ENCODE measurements at regions not wholly inside any gene's neighbourhood (a gene's known extent, or its start where the extent isn't known, plus 50 kb on each side); places are given as distances from the start of the nearest gene placed in this dataset.

- in situ Hi-C loops (cut with HindIII; ENCODE audit: low sequenced_read_pairs): no loop called here
Observed at GRCh38 chr7:130926001-130926691, 192.1 kb upstream of the KLF14 start.

GRCh38 chr7:130927062-130927461 is 193.1 kb upstream of the KLF14 start:
- in situ Hi-C loops (cut with HindIII; ENCODE audit: low sequenced_read_pairs): no loop called here

GRCh38 chr7:130927564-130927963 is 193.6 kb upstream of the KLF14 start:
- in situ Hi-C loops (cut with HindIII; ENCODE audit: low sequenced_read_pairs): no loop called here

- in situ Hi-C loops (cut with HindIII; ENCODE audit: low sequenced_read_pairs): no loop called here
Observed at GRCh38 chr7:130929896-130930659, 196.1 kb upstream of the KLF14 start.

- in situ Hi-C loops (cut with HindIII; ENCODE audit: low sequenced_read_pairs): no loop called here
Observed at GRCh38 chr7:130930681-130931080, 196.7 kb upstream of the KLF14 start.

- in situ Hi-C loops (cut with HindIII; ENCODE audit: low sequenced_read_pairs): no loop called here
Observed at GRCh38 chr7:130931423-130931822, 197.4 kb upstream of the KLF14 start.

GRCh38 chr7:130932088-130932487 is 198.1 kb upstream of the KLF14 start:
- in situ Hi-C loops (cut with HindIII; ENCODE audit: low sequenced_read_pairs): no loop called here

GRCh38 chr7:130932667-130933432 is 198.8 kb upstream of the KLF14 start:
- in situ Hi-C loops (cut with HindIII; ENCODE audit: low sequenced_read_pairs): no loop called here

- in situ Hi-C loops (cut with HindIII; ENCODE audit: low sequenced_read_pairs): no loop called here
Observed at GRCh38 chr7:130933919-130934318, 199.9 kb upstream of the KLF14 start.

- in situ Hi-C loops (cut with HindIII; ENCODE audit: low sequenced_read_pairs): no loop called here
Observed at GRCh38 chr7:130935564-130936157, 201.7 kb upstream of the KLF14 start.

GRCh38 chr7:130936202-130936931 is 202.4 kb upstream of the KLF14 start:
- in situ Hi-C loops (cut with HindIII; ENCODE audit: low sequenced_read_pairs): no loop called here

GRCh38 chr7:130937016-130937415 is 203.0 kb upstream of the KLF14 start:
- in situ Hi-C loops (cut with HindIII; ENCODE audit: low sequenced_read_pairs): no loop called here

- in situ Hi-C loops (cut with HindIII; ENCODE audit: low sequenced_read_pairs): no loop called here
Observed at GRCh38 chr7:130937830-130938229, 203.8 kb upstream of the KLF14 start.

- in situ Hi-C loops (cut with HindIII; ENCODE audit: low sequenced_read_pairs): no loop called here
Observed at GRCh38 chr7:130938661-130939060, 204.7 kb upstream of the KLF14 start.

- in situ Hi-C loops (cut with HindIII; ENCODE audit: low sequenced_read_pairs): no loop called here
Observed at GRCh38 chr7:130939321-130940095, 205.5 kb upstream of the KLF14 start.

GRCh38 chr7:130940326-130940725 is 206.3 kb upstream of the KLF14 start:
- in situ Hi-C loops (cut with HindIII; ENCODE audit: low sequenced_read_pairs): no loop called here

GRCh38 chr7:130940907-130941306 is 206.9 kb upstream of the KLF14 start:
- in situ Hi-C loops (cut with HindIII; ENCODE audit: low sequenced_read_pairs): no loop called here

GRCh38 chr7:130941322-130942210 is 207.6 kb upstream of the KLF14 start:
- in situ Hi-C loops (cut with HindIII; ENCODE audit: low sequenced_read_pairs): no loop called here

Data from endothelial cell of hepatic sinusoid (primary cell).